Suprapubic skin (tissue), 3 donors: ENCODE measurements at regions not wholly inside any gene's neighbourhood (a gene's known extent, or its start where the extent isn't known, plus 50 kb on each side); places are given as distances from the start of the nearest gene placed in this dataset.

Experiments used
- EP300 ChIP-seq: sonication (generic); formaldehyde crosslinking; IDR thresholded peaks from one replicate; pipeline ENCODE4 v1.6.1; 2017; ENCODE audit warnings: antibody characterized with exemption
- POLR2A ChIP-seq, 2 donors: fragments of 450-650 bp; IDR thresholded peaks; one replicate each; pipeline ENCODE4 v1.6.1; 2017; ENCODE audit warnings: antibody characterized with exemption in 2 of 2, mild to moderate bottlenecking in 2 of 2, moderate library complexity in 2 of 2
- TF ChIP-seq, protein P1 (sequence below), 2 donors: fragments of 200-600 bp in 1 of 2; fragments of 450-650 bp in 1 of 2; sonication (generic) in 1 of 2; IDR thresholded peaks; one replicate each; pipeline ENCODE4 v1.5.1; 2016 to 2019; ENCODE audit warnings: antibody characterized with exemption in 2 of 2, mild to moderate bottlenecking in 1 of 2, moderate library complexity in 1 of 2

DNA sequence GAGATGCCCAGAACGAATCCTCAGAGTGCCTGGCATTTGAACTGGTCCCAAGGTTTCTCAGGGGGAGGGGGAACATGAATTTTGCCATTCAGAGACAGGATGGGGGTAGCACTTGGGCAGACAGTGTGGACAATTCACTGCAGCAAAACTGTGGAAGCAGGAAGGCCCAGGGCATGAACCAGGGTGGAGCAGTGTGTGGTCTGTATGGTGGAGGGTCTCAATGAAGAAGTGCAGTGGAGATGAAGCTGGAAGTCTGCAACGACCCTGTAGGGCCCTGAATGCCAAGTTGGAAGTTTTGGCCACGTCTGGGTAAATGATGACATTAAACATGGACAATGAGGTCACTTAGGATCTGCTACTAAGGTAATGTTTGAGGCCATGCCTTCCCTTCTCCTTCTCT is 273.9 kb downstream of the CDK5RAP2 start:
- TF ChIP-seq, protein P1, sequence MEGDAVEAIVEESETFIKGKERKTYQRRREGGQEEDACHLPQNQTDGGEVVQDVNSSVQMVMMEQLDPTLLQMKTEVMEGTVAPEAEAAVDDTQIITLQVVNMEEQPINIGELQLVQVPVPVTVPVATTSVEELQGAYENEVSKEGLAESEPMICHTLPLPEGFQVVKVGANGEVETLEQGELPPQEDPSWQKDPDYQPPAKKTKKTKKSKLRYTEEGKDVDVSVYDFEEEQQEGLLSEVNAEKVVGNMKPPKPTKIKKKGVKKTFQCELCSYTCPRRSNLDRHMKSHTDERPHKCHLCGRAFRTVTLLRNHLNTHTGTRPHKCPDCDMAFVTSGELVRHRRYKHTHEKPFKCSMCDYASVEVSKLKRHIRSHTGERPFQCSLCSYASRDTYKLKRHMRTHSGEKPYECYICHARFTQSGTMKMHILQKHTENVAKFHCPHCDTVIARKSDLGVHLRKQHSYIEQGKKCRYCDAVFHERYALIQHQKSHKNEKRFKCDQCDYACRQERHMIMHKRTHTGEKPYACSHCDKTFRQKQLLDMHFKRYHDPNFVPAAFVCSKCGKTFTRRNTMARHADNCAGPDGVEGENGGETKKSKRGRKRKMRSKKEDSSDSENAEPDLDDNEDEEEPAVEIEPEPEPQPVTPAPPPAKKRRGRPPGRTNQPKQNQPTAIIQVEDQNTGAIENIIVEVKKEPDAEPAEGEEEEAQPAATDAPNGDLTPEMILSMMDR (IDR thresholded peaks at IDR 0.05), result no peak
- TF ChIP-seq POLR2A (IDR thresholded peaks at IDR 0.05) (no peak), EP300 (no peak)
